Caco-2 (cell line): ENCODE measurements at regions not wholly inside any gene's neighbourhood (a gene's known extent, or its start where the extent isn't known, plus 50 kb on each side); places are given as distances from the start of the nearest gene placed in this dataset.

Experiments
- BruUV-seq: library from RNA; stranded (reverse); fragments of 400-500 nt; replicated peaks from 2 replicates; lab custom pipeline; 2021; lab: Mats Ljungman, UMichigan
- CTCF ChIA-PET: fragments of 300-600 bp; sonication (Branson Sonifier 250); formaldehyde crosslinking; loops from one replicate; lab custom pipeline; 2022; ENCODE audit warnings: antibody characterized with exemption; lab: Charles Lee
- POLR2A ChIA-PET: fragments of 300-600 bp; sonication (Branson Sonifier 250); formaldehyde crosslinking; loops from one replicate; lab custom pipeline; 2022; ENCODE audit warnings: antibody characterized with exemption; lab: Charles Lee
- DNase-seq, 2 experiments: peaks; one replicate each; pipeline versions ENCODE4 v3.0.0 to v3.0.0-alpha.2; 2020 to 2022
- H3K27me3 ChIP-seq: replicated peaks from 2 replicates; pipeline ENCODE4 v1.6.0; 2011; ENCODE audit warnings: low read length; ENCODE audit not compliant: control insufficient read depth, insufficient read depth
- H3K36me3 ChIP-seq: 2 replicates; pipeline ENCODE4 v1.5.1; 2011; ENCODE audit warnings: low read length; ENCODE audit not compliant: control insufficient read depth, insufficient read depth
- H3K4me1 ChIP-seq: fragments of 250-450 bp; sonication (Bioruptor Pico); 2 replicates; pipeline ENCODE4 v1.5.1; 2020; ENCODE audit warnings: mild to moderate bottlenecking
- H3K4me3 ChIP-seq: 2 replicates; pipeline ENCODE4 v1.5.1; 2011; ENCODE audit warnings: low read depth, mild to moderate bottlenecking, control low read depth, low read length
- H3K9me3 ChIP-seq: fragments of 250-450 bp; sonication (Bioruptor Pico); 2 replicates; pipeline ENCODE4 v1.5.1; 2020; ENCODE audit warnings: mild to moderate bottlenecking, moderate library complexity
- H3K27ac Mint-ChIP-seq: one replicate; pipeline ENCODE4 v1.8.0; 2022; ENCODE audit warnings: mixed read lengths; ENCODE audit not compliant: unreplicated experiment
- H3K27me3 Mint-ChIP-seq: one replicate; pipeline ENCODE4 v1.8.0; 2022; ENCODE audit warnings: mixed read lengths; ENCODE audit not compliant: insufficient read depth, unreplicated experiment
- H3K36me3 Mint-ChIP-seq: one replicate; pipeline ENCODE4 v1.8.0; 2022; ENCODE audit warnings: mild to moderate bottlenecking, mixed read lengths; ENCODE audit not compliant: insufficient read depth, unreplicated experiment
- H3K4me1 Mint-ChIP-seq: one replicate; pipeline ENCODE4 v1.8.0; 2022; ENCODE audit warnings: low read depth, mixed read lengths; ENCODE audit not compliant: unreplicated experiment
- H3K4me3 Mint-ChIP-seq: one replicate; pipeline ENCODE4 v1.8.0; 2022; ENCODE audit warnings: mild to moderate bottlenecking, moderate library complexity, mixed read lengths; ENCODE audit not compliant: unreplicated experiment
- H3K9me3 Mint-ChIP-seq: one replicate; pipeline ENCODE4 v1.8.0; 2022; ENCODE audit warnings: mixed read lengths; ENCODE audit not compliant: unreplicated experiment
- intact Hi-C: fragments of 100-400 bp; cut with micrococcal nuclease; formaldehyde crosslinking; loops from one replicate; pipeline ENCODE4 v1.10.0; 2022; ENCODE audit not compliant: unreplicated experiment
- TF ChIP-seq, protein P1 (sequence below), 2 experiments: fragments of 200-600 bp in 1 of 2; IDR thresholded peaks; 1 replicate in 1 of 2; 2 replicates in 1 of 2; pipeline versions ENCODE4 v1.5.1 to v1.8.0; 2011 to 2022; ENCODE audit warnings: antibody characterized with exemption in 1 of 2, control low read depth in 1 of 2, inconsistent platforms in 1 of 2, low read depth in 1 of 2, low read length in 1 of 2, mild to moderate bottlenecking in 1 of 2, moderate library complexity in 1 of 2; ENCODE audit not compliant: insufficient read depth in 1 of 2, severe bottlenecking in 1 of 2, unreplicated experiment in 1 of 2

DNA sequence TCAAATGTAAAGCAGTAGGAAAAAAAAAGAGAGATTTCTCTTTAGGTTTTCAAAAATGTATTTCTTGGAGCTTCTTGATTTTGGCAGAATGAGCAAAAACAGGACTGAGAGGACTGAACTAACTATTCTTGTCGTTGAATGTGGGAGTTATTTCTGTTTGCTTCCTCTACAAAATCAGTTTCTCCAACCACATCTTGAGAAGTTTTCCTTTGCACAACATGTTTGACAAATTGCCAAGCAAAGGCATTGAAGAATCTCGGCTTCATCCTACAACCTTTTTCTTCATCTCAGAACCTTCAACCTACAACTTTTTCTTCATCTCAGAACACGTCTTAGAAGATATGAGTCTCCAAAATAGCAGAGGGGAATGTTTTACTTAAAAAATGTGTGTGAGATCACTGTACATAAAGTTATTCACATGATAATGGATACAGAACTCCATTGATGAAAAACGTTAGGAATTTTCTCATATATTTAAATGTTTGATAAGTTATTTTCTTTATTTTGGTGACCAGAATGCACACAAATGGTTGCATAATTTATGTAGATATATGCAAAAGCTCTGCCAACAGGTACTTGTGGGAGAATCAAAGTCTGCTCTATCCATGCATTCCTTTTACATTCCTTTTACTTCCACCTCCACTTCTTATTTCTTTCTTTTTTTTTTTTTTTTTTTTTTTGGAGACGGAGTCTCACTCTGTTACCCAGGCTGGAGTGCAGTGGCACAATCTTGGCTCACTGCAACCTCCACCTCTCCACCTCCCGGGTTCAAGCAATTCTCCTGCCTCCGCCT, 370.0 kb downstream of the KCNJ2 start:
- H3K27ac Mint-ChIP-seq, result no peak overlapping the region
- H3K27me3 Mint-ChIP-seq, result no peaks in the 10 kb centered on the region
- TF ChIP-seq, protein P1, sequence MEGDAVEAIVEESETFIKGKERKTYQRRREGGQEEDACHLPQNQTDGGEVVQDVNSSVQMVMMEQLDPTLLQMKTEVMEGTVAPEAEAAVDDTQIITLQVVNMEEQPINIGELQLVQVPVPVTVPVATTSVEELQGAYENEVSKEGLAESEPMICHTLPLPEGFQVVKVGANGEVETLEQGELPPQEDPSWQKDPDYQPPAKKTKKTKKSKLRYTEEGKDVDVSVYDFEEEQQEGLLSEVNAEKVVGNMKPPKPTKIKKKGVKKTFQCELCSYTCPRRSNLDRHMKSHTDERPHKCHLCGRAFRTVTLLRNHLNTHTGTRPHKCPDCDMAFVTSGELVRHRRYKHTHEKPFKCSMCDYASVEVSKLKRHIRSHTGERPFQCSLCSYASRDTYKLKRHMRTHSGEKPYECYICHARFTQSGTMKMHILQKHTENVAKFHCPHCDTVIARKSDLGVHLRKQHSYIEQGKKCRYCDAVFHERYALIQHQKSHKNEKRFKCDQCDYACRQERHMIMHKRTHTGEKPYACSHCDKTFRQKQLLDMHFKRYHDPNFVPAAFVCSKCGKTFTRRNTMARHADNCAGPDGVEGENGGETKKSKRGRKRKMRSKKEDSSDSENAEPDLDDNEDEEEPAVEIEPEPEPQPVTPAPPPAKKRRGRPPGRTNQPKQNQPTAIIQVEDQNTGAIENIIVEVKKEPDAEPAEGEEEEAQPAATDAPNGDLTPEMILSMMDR (IDR thresholded peaks at IDR 0.05; ENCODE audit: insufficient read depth in 1 of 2, low read depth in 1 of 2, low read length in 1 of 2, severe bottlenecking in 1 of 2, unreplicated experiment in 1 of 2), result no peak
- H3K4me3 Mint-ChIP-seq, result no peak overlapping the region
- no peaks in the 10 kb centered on the region for H3K36me3 Mint-ChIP-seq
- H3K9me3 ChIP-seq, result no peaks in the 10 kb centered on the region; the same call in 1 of the 2 replicates
- CTCF ChIA-PET, result no interaction called here
- H3K36me3 ChIP-seq, result no peaks in the 10 kb centered on the region
- no peaks in the 10 kb centered on the region for H3K4me1 ChIP-seq
- no peaks in the 10 kb centered on the region for H3K9me3 Mint-ChIP-seq
- no peak for DNase-seq
- BruUV-seq, result no TSS peak
- POLR2A ChIA-PET, result no interaction called here
- H3K4me1 Mint-ChIP-seq, result no peaks in the 10 kb centered on the region
- no peaks in the 10 kb centered on the region for H3K27me3 ChIP-seq
- intact Hi-C loops, result no loop called here
- H3K4me3 ChIP-seq, result no peak overlapping the region

DNA sequence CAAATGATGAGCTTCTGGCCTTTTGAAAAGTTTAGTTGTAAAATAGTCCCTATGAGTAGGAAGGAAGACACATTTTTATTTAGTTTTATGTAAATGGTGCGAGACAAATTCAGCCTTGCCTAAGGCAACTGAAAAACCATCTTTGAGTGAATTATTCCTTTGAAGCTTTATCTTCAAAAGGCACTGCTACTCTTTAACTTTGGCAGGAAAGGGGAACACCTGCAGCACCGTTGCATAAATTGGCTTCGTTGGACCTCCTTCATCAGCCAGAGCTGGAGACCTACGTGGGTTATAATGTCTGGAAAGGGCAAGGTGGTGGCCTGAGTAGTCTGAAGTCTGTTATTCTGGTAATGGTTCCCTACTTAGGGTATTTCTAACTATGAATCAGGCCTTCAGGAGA, 373.5 kb downstream of the KCNJ2 start:
- H3K4me3 Mint-ChIP-seq, result no peak overlapping the region
- DNase-seq, result no peak

DNA sequence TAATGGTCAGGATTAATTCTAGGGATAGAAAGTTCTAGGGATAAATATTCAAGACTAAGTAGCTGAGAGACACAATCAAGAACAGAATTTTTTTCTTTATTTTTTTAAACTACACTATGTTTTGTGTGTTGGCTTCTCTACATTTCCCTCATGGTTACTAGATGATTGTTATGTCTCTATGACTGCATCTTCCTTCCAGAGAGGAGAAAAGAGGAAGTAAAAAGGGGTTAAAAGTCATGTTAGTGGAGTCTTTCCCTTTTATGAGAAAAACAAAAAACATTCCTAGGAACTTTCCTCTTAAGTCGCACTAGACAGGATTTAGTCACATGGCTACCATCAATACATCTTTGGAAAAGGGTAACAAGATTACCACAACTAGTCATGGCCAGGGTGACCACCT, 375.0 kb downstream of the KCNJ2 start:
- DNase-seq, result no peak
- Histone ChIP-seq H3K9me3 (no peaks in the 10 kb centered on the region; the same call in 1 of the 2 replicates), H3K4me1 (no peaks in the 10 kb centered on the region), H3K4me3 (no peak overlapping the region), H3K36me3 (no peaks in the 10 kb centered on the region), H3K27me3 (no peaks in the 10 kb centered on the region)
- Mint-ChIP-seq H3K27me3 (no peaks in the 10 kb centered on the region), H3K9me3 (no peaks in the 10 kb centered on the region), H3K27ac (no peak overlapping the region), H3K4me1 (no peaks in the 10 kb centered on the region), H3K4me3 (no peak overlapping the region), H3K36me3 (no peaks in the 10 kb centered on the region)
- intact Hi-C loops, result no loop called here
- CTCF ChIA-PET, result no interaction called here
- TF ChIP-seq, protein P1 (IDR thresholded peaks at IDR 0.05; ENCODE audit: insufficient read depth in 1 of 2, low read depth in 1 of 2, low read length in 1 of 2, severe bottlenecking in 1 of 2, unreplicated experiment in 1 of 2), result no peak
- POLR2A ChIA-PET, result no interaction called here
- no TSS peak for BruUV-seq

More for the DNA sequence above, 373.5 kb downstream of the KCNJ2 start:
- Histone ChIP-seq H3K9me3 (no peaks in the 10 kb centered on the region; the same call in 1 of the 2 replicates), H3K4me1 (no peaks in the 10 kb centered on the region), H3K36me3 (no peaks in the 10 kb centered on the region), H3K4me3 (no peak overlapping the region), H3K27me3 (no peaks in the 10 kb centered on the region)
- Mint-ChIP-seq H3K27ac (no peak overlapping the region), H3K9me3 (no peaks in the 10 kb centered on the region), H3K36me3 (no peaks in the 10 kb centered on the region), H3K27me3 (no peaks in the 10 kb centered on the region), H3K4me1 (no peaks in the 10 kb centered on the region)
- intact Hi-C loops, result no loop called here
- ChIA-PET CTCF (no interaction called here), POLR2A (no interaction called here)
- no TSS peak for BruUV-seq
- TF ChIP-seq, protein P1 (IDR thresholded peaks at IDR 0.05; ENCODE audit: insufficient read depth in 1 of 2, low read depth in 1 of 2, low read length in 1 of 2, severe bottlenecking in 1 of 2, unreplicated experiment in 1 of 2), result no peak
